IPS-20b (cell line): ENCODE measurements at regions not wholly inside any gene's neighbourhood (a gene's known extent, or its start where the extent isn't known, plus 50 kb on each side); places are given as distances from the start of the nearest gene placed in this dataset.

Source experiments
- H3K27ac ChIP-seq: one replicate; pipeline ENCODE4 v1.5.1; 2013; ENCODE audit warnings: low read length
- H3K27me3 ChIP-seq: 2 replicates; pipeline ENCODE4 v1.6.1; 2013; ENCODE audit warnings: mild to moderate bottlenecking, low read length, inconsistent platforms; ENCODE audit not compliant: insufficient read depth
- H3K36me3 ChIP-seq: 2 replicates; pipeline ENCODE4 v1.6.1; 2013; ENCODE audit warnings: low read depth, mild to moderate bottlenecking, inconsistent platforms, low read length, moderate library complexity; ENCODE audit not compliant: insufficient read depth
- H3K4me1 ChIP-seq: 2 replicates; pipeline ENCODE4 v1.6.1; 2013; ENCODE audit warnings: mild to moderate bottlenecking, control low read depth, inconsistent platforms, low read length, moderate library complexity; ENCODE audit not compliant: insufficient read depth
- H3K4me3 ChIP-seq: 2 replicates; pipeline ENCODE4 v1.5.1; 2013; ENCODE audit warnings: mild to moderate bottlenecking, low read length, inconsistent platforms
- H3K9ac ChIP-seq: 2 replicates; pipeline ENCODE4 v1.6.1; 2013; ENCODE audit warnings: low read depth, mild to moderate bottlenecking, inconsistent platforms, low read length, moderate library complexity
- H3K9me3 ChIP-seq: 2 replicates; pipeline ENCODE4 v1.6.1; 2013; ENCODE audit warnings: mild to moderate bottlenecking, low read depth, low read length, inconsistent platforms; ENCODE audit not compliant: insufficient read depth

DNA sequence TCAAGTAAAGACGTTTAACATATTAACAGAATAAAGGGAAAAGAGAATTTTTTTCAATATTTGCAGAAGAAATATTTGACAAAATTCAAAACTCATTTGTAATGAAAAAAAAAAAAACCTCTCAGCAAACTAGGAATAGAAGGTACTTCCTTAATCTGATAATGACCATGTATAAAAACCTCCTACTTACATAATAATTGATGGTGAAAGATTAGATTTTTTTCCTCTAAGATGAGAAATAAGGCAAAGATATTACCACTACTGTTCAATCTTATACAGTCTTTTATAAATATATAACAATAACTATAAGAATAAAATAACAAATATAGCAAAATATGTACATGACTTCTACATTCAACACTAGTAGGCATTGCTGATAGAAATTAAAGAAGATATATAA lies 424.6 kb upstream of the KLF4 start:
- 0 out of 2 replicates have a peak, but pooled peaks cover 11% of the 10 kb centered on the region for H3K9me3 ChIP-seq
- no peaks in the 10 kb centered on the region for H3K4me1 ChIP-seq
- no peak overlapping the region for H3K27ac ChIP-seq
- no peaks in the 10 kb centered on the region for H3K36me3 ChIP-seq
- no peak overlapping the region for H3K9ac ChIP-seq
- H3K27me3 ChIP-seq: no peaks in the 10 kb centered on the region
- H3K4me3 ChIP-seq: no peak overlapping the region

DNA sequence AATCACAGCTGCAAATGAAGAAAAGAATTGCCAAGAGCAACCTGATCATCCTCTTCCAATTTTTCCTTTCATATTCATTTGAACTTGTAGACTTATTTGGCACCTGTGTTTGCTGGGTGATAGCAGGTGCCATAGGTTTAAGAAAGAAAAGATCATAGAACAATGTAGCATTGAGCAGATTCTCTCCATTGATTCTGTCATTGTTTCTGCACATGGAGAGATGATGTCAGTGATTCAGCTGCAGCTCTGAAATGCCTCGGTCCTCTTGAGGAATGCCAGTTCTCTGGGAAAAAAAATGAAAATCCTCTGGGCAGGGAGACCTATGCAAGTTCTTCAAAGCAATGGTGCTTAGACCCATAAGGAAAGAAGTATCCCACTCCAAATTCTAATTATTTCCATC lies 418.1 kb upstream of the KLF4 start:
- no peak overlapping the region for H3K9ac ChIP-seq
- no peaks in the 10 kb centered on the region for H3K27me3 ChIP-seq
- H3K4me3 ChIP-seq: no peak overlapping the region
- no peak overlapping the region for H3K27ac ChIP-seq
- H3K9me3 ChIP-seq: no peaks in the 10 kb centered on the region
- no peaks in the 10 kb centered on the region; the same call in 1 of the 2 replicates for H3K4me1 ChIP-seq
- H3K36me3 ChIP-seq: no peaks in the 10 kb centered on the region

DNA sequence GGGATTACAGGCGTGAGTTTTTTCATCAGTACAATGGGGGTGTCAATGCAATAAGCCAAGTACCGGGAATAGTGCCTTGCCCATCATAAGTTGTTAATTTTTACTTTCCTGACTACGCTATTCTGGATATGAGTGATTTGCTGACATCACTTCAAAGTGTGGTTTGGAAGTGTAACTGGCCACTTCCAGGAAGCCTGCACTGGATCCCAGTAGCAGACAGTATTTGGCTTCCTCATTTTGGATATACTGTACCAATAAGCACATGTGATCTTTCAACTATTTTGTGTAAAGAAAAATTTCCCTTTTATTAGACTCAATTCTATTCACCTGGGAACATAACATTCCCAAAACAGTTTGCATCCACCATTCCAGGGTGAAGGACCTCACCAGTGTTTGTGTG lies 417.7 kb upstream of the KLF4 start:
- Histone ChIP-seq H3K4me1 (no peaks in the 10 kb centered on the region; the same call in 1 of the 2 replicates), H3K27me3 (no peaks in the 10 kb centered on the region), H3K36me3 (no peaks in the 10 kb centered on the region), H3K9me3 (no peaks in the 10 kb centered on the region), H3K4me3 (no peak overlapping the region), H3K27ac (no peak overlapping the region), H3K9ac (no peak overlapping the region)

DNA sequence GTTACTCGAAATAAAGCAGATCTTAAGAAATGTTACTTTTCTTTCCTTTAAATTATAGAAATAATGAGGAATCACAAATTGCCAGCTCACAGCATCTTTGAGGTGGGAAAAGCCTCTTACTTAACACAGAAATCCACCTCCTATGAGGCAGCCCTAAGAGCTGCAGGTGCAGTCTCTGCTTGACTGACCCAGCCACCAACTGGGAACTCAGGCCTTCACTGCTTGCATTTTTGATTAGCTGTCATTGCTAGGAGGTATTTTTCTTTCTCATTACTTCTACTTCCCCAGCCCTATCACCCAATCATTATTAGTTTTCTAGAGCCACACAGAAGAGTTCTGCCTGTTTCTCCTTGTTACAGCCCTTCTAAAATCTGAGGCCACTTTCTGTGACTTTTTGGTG lies 416.5 kb upstream of the KLF4 start:
- no peaks in the 10 kb centered on the region for H3K27me3 ChIP-seq
- no peak overlapping the region for H3K9ac ChIP-seq
- no peaks in the 10 kb centered on the region for H3K9me3 ChIP-seq
- no peaks in the 10 kb centered on the region; the same call in 1 of the 2 replicates for H3K4me1 ChIP-seq
- H3K27ac ChIP-seq: no peak overlapping the region
- no peaks in the 10 kb centered on the region for H3K36me3 ChIP-seq
- no peak overlapping the region for H3K4me3 ChIP-seq

DNA sequence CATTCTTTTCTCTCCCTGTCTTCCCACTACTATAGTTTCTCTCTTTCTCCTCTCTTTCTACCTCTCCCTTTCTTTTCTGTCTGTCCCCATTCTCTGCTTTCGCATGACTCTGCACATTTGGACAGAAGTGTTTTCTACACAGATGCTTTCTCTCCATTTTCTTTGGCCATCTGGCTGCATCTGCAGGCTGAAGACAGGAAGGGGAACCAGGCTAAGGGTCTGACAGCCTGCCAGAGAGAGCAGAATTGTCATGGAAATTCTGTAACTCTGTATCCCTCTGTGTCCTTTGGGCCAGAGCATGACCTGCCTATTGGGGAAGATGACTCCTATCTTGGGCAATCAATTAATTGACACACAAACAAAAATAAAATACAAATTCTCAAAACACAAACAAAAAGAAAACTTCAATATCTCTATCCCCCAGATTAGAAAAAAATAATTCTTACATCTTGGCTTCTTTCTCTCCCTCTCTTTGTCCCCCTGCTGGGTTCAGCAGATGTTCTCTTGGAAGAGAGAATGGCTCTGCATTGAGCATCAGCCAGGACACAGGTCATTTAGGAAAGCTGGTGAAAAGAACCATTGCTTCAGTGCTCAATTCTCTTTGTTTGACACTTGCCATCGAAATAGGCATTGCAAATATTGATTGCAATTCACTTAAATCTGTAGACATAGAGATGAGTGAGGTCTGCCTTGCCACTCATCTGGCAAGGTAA lies 415.9 kb upstream of the KLF4 start:
- H3K27me3 ChIP-seq: no peaks in the 10 kb centered on the region
- H3K4me3 ChIP-seq: no peak overlapping the region
- H3K9ac ChIP-seq: no peak overlapping the region
- H3K27ac ChIP-seq: no peak overlapping the region
- H3K9me3 ChIP-seq: no peaks in the 10 kb centered on the region
- no peaks in the 10 kb centered on the region for H3K36me3 ChIP-seq
- H3K4me1 ChIP-seq: no peaks in the 10 kb centered on the region; the same call in 1 of the 2 replicates

DNA sequence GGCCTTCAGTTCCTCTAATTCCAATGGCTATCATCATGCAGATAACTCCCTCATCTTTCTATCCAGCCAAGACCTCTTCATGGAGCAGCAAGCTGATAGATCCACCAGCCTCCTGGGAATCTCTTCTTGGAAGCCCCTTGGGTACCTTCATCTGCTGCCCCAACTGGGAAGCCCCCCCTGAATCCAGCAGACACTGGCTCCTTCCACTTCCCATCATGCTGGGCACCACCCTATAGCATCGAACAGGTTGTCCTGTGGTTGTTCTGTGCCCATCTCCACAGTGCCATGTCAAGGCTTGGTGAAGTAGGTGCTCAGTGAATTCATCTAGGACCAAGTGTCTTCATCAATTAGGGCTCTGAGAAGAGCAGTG lies 410.4 kb upstream of the KLF4 start:
- no peak overlapping the region for H3K4me3 ChIP-seq
- H3K4me1 ChIP-seq: no peaks in the 10 kb centered on the region
- H3K9ac ChIP-seq: no peak overlapping the region

DNA sequence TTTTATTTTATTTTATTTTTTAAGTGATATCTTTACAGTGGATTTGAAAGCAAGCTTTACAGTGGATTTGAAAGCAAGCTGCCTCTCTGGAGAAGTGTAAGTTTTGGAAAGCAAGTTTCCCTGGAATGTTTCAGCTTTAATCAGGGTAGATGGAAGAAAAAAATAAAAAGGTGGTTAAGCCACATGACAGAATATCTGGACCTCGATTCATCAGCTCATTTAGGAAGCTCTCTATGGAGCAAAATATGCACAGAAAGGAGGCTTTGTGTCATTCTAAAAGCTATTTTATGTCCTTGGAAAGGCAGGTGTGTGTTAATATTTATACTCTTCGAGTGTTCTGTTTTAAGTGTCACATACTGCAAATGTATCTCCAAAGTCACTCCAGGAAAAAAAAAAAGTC lies 409.2 kb upstream of the KLF4 start:
- no peaks in the 10 kb centered on the region for H3K36me3 ChIP-seq
- no peaks in the 10 kb centered on the region for H3K4me1 ChIP-seq
- no peaks in the 10 kb centered on the region for H3K27me3 ChIP-seq
- H3K9ac ChIP-seq: no peak overlapping the region
- no peaks in the 10 kb centered on the region for H3K9me3 ChIP-seq
- H3K4me3 ChIP-seq: no peak overlapping the region
- no peak overlapping the region for H3K27ac ChIP-seq

More for the DNA sequence above, 410.4 kb upstream of the KLF4 start:
- no peaks in the 10 kb centered on the region for H3K9me3 ChIP-seq
- H3K36me3 ChIP-seq: no peaks in the 10 kb centered on the region
- no peaks in the 10 kb centered on the region for H3K27me3 ChIP-seq
- no peak overlapping the region for H3K27ac ChIP-seq

DNA sequence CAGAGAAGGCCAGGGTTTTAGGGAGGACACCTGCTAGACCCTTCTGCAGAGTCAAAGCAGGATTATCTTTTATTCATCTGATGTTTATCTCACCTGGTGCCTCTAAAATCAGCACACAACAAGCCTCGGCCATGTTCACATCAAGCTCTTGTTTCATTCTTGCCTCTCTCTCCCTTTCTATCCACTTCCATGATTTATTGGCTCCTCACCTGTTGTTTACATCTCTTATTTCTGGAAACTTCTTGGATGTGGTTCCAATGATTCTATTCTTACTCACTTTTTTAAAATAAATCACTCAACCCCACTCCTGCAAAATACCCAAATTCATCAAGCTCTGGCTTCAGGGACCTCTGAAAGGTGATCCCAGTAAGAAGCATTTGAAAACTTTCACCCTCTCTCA lies 407.0 kb upstream of the KLF4 start:
- Histone ChIP-seq H3K27ac (no peak overlapping the region), H3K4me3 (no peak overlapping the region)

DNA sequence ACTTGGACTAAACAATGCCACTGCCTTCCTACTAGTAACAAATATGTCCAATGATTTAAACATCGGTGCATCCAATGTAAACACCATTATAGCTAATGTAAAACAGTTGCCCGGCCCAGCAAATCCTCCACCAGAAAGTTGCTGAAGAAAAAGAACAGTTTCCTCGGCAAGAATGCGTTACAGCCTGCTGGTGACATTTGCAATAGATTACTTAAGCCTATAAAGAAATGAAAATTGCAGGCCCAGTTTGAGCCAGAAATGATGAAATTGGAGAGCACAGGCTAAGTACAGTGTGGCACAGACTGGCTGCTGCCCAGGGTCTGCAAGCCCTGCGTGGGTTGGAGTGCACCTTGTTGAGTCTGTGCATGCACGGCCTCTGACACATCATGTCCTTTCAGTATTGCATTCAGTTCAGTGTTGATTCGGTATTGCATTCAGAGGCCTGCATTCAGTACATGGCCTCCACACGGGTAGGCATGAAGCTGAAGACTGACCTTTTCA lies 406.0 kb upstream of the KLF4 start:
- Histone ChIP-seq H3K27me3 (no peaks in the 10 kb centered on the region), H3K9me3 (no peaks in the 10 kb centered on the region; the same call in 1 of the 2 replicates), H3K4me1 (no peaks in the 10 kb centered on the region), H3K36me3 (no peaks in the 10 kb centered on the region), H3K9ac (no peak overlapping the region), H3K4me3 (no peak overlapping the region), H3K27ac (no peak overlapping the region)

More for the DNA sequence above, 407.0 kb upstream of the KLF4 start:
- H3K36me3 ChIP-seq: no peaks in the 10 kb centered on the region
- H3K27me3 ChIP-seq: no peaks in the 10 kb centered on the region
- no peaks in the 10 kb centered on the region for H3K4me1 ChIP-seq
- H3K9me3 ChIP-seq: no peaks in the 10 kb centered on the region
- no peak overlapping the region for H3K9ac ChIP-seq

DNA sequence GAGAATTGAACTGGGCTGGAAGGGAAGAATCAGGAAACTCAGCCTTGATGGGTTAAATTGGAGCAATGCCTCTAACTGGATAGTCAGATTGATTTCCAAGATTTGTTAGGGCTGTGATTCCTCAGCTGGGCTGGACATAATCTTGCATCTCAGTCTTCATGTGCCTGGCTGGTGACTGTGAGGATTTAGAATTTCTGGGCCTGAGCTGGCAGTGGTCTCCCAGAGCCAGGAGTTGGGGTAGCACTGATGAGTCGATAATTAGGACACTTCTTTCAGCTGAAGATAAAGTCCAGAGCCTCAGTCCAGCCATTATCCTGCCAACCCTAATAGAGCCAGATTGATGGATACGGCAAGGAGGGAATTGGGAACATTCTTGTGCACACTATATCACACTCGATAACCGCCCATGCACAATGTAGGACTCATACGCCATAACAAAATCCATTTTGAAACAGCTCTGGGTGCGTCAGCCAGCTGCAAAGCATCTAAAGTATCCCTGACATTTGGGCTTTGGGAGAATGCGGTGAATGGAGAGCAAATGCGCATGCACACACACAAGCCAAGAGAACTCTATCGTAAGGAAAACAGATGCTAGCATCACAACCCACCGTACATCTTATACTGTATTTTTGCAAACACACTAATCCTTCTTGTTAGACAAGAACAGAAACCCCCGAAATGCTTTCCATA lies 405.1 kb upstream of the KLF4 start:
- no peak overlapping the region for H3K4me3 ChIP-seq
- H3K4me1 ChIP-seq: no peaks in the 10 kb centered on the region
- H3K36me3 ChIP-seq: no peaks in the 10 kb centered on the region
- no peak overlapping the region for H3K9ac ChIP-seq
- no peak overlapping the region for H3K27ac ChIP-seq
- H3K9me3 ChIP-seq: no peaks in the 10 kb centered on the region; the same call in 1 of the 2 replicates
- no peaks in the 10 kb centered on the region for H3K27me3 ChIP-seq

DNA sequence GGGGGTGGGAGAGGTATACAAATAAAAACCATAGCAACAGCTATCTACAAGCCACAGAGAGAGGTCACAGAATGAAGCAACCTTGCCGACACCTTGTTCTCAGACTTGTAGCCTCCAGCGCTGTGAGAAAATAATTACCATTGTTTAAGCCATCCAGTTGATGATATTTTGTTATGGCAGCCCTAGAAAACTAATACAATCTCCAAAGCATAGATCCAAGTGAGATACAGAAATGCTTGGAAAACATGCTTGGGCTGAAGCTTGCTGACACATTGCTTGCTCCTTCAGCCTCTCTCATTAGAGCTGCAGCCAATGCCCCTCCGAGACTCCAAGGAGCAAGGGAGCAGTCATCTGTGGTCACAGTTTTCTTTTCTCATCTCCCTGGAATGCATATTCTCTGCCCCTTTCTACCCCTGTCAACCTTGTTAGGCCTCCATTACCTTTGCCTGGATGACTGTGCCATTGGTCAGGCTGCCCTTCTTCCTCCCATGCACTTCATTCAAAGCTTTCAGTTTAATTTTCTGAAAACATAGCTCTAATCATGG lies 401.4 kb upstream of the KLF4 start:
- Histone ChIP-seq H3K27ac (no peak overlapping the region), H3K27me3 (no peaks in the 10 kb centered on the region), H3K4me1 (no peaks in the 10 kb centered on the region), H3K36me3 (no peaks in the 10 kb centered on the region), H3K4me3 (no peak overlapping the region), H3K9ac (no peak overlapping the region), H3K9me3 (no peaks in the 10 kb centered on the region; the same call in 1 of the 2 replicates)

DNA sequence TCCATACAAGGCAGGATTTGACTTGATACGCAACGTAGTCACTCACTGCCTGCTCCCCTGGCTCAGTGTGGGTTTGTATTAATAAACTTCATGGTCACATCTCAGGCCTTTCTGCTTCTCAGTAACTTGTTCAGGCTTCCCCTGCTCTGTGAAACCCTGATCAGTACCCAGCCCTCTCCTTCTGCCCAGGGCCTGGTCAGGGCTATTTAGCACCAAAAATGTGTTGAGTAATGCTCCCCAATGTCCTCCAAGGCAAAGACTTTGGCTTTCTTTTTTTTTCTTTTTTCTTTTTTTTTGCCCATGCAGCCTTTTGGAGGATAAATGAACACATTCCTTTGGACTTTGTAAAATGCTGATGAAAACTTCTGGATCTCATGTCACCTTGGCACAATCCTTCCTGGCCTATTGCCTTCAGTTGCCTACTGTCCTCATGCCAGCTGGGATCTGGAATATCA lies 399.2 kb upstream of the KLF4 start:
- Histone ChIP-seq H3K27me3 (no peaks in the 10 kb centered on the region), H3K4me1 (no peaks in the 10 kb centered on the region), H3K9me3 (no peaks in the 10 kb centered on the region; the same call in 1 of the 2 replicates), H3K4me3 (no peak overlapping the region), H3K9ac (no peak overlapping the region), H3K36me3 (no peaks in the 10 kb centered on the region), H3K27ac (no peak overlapping the region)
